ENCODE measurements at regions not wholly inside any gene's neighbourhood (a gene's known extent, or its start where the extent isn't known, plus 50 kb on each side); places are given as distances from the start of the nearest gene placed in this dataset.

DNA sequence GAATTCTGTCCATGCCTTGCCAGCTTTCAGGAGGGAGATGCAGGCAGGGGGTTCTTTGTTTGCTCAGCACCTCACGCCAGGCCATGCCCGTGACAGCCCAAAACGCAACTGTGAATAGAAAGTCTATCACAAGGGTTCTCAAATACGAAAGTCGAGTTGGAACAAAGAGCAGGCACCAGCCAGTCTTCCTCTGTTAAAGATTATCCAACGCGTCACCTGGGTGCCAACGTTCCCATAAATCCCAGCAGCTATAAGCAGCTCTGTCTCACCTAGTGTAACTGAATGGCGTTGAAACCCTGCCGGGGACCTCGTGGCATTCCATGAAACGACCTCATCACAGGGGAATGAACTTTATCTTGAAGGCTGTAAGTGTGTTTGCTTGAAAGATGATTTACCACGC lies 84.8 kb upstream of the GATA6 start:
- Histone ChIP-seq H3K36me3 (ENCODE audit: control insufficient read depth in 2 of 2, insufficient read depth in 2 of 2, low read length in 1 of 2) (no peaks in the 10 kb centered on the region), H3K4me2 (ENCODE audit: control insufficient read depth, insufficient read depth) (no peak overlapping the region), H3K9me3 (replicated peaks; ENCODE audit: control insufficient read depth, insufficient read depth, low read length) (no peaks in the 10 kb centered on the region), H3K4me1 (ENCODE audit: control insufficient read depth, insufficient read depth, low read length) (no peaks in the 10 kb centered on the region), H4K20me1 (ENCODE audit: control insufficient read depth, insufficient read depth) (no peaks in the 10 kb centered on the region), H3K27ac (ENCODE audit: control insufficient read depth, insufficient read depth) (no peak overlapping the region), H3K4me3 (no peak overlapping the region), H3K9ac (ENCODE audit: control insufficient read depth, insufficient read depth, low read length) (no peak overlapping the region), H3K27me3 (replicated peaks in 1 of 2; ENCODE audit: control insufficient read depth in 2 of 2, insufficient read depth in 2 of 2, low read length in 1 of 2) (no peaks in the 10 kb centered on the region), H3K79me2 (ENCODE audit: control insufficient read depth, insufficient read depth, low read length) (no peaks in the 10 kb centered on the region), H2AFZ (ENCODE audit: control insufficient read depth, low read depth, low read length) (no peak overlapping the region)
- FAIRE-seq, result no peak
- intact Hi-C loops (cut with micrococcal nuclease; ENCODE audit: unreplicated experiment) (no loop called here), in situ Hi-C loops (cut with MboI) (no loop called here)
- DNase-seq (ENCODE audit: low read depth, low spot score), result no peak
- no peak for TF ChIP-seq RB1 (IDR thresholded peaks at IDR 0.05; ENCODE audit: borderline replicate concordance)
- no peak for TF ChIP-seq CREB1 (IDR thresholded peaks at IDR 0.05; ENCODE audit: low read depth)
- no peak for TF ChIP-seq MTA2 (IDR thresholded peaks at IDR 0.05; ENCODE audit: low read depth)
- TF ChIP-seq IRF3 (IDR thresholded peaks at IDR 0.05), result no peak
- TF ChIP-seq SUPT20H (IDR thresholded peaks at IDR 0.05; ENCODE audit: borderline replicate concordance, control insufficient read depth, low read depth, low read length), result no peak
- no peak for TF ChIP-seq PML (IDR thresholded peaks at IDR 0.05; ENCODE audit: low read length)
- TF ChIP-seq TBL1XR1 (IDR thresholded peaks at IDR 0.05; ENCODE audit: low read depth, low read length), result no peak
- no peak for TF ChIP-seq ASH2L (IDR thresholded peaks at IDR 0.05; ENCODE audit: borderline replicate concordance, low read depth)
- 45% methylated on average over 13 of the region's 13 CpGs for WGBS (ENCODE audit: insufficient coverage, insufficient replicate concordance, low lambda C conversion rate, missing lambda C conversion rate)
- RAD21 ChIA-PET (ENCODE audit: unreplicated experiment), result no interaction called here
- POLR2A ChIA-PET, result no interaction called here
- SMC1A ChIA-PET (ENCODE audit: uncharacterized antibody, unreplicated experiment), result no interaction called here
- CTCF ChIA-PET, result no interaction called here
- ATAC-seq, result no peak
- BruUV-seq (replicated peaks), result no TSS peak

GRCh38 chr18:22086973-22087372 lies 82.4 kb upstream of the GATA6 start:
- no peak for FAIRE-seq
- SMC1A ChIA-PET (ENCODE audit: uncharacterized antibody, unreplicated experiment), result no interaction called here
- RAD21 ChIA-PET (ENCODE audit: unreplicated experiment), result no interaction called here
- Histone ChIP-seq H3K79me2 (ENCODE audit: control insufficient read depth, insufficient read depth, low read length) (no peaks in the 10 kb centered on the region), H3K9me3 (replicated peaks; ENCODE audit: control insufficient read depth, insufficient read depth, low read length) (no peaks in the 10 kb centered on the region), H3K4me2 (ENCODE audit: control insufficient read depth, insufficient read depth) (no peak overlapping the region), H3K4me1 (ENCODE audit: control insufficient read depth, insufficient read depth, low read length) (no peaks in the 10 kb centered on the region), H3K4me3 (no peak overlapping the region), H3K27ac (ENCODE audit: control insufficient read depth, insufficient read depth) (no peak overlapping the region), H2AFZ (ENCODE audit: control insufficient read depth, low read depth, low read length) (no peak overlapping the region), H3K9ac (ENCODE audit: control insufficient read depth, insufficient read depth, low read length) (no peak overlapping the region), H3K36me3 (ENCODE audit: control insufficient read depth in 2 of 2, insufficient read depth in 2 of 2, low read length in 1 of 2) (no peaks in the 10 kb centered on the region), H4K20me1 (ENCODE audit: control insufficient read depth, insufficient read depth) (no peaks in the 10 kb centered on the region), H3K27me3 (replicated peaks in 1 of 2; ENCODE audit: control insufficient read depth in 2 of 2, insufficient read depth in 2 of 2, low read length in 1 of 2) (no peaks in the 10 kb centered on the region; a peak in 1 of 4 replicates)
- in situ Hi-C loops (cut with MboI) (no loop called here), intact Hi-C loops (cut with micrococcal nuclease; ENCODE audit: unreplicated experiment) (no loop called here)
- CTCF ChIA-PET, result no interaction called here
- no TSS peak for BruUV-seq (replicated peaks)
- POLR2A ChIA-PET, result no interaction called here
- ATAC-seq, result no peak
- 43% methylated on average over 4 of the region's 4 CpGs for WGBS (ENCODE audit: insufficient coverage, insufficient replicate concordance, low lambda C conversion rate, missing lambda C conversion rate)
- no peak for DNase-seq (ENCODE audit: low read depth, low spot score)
- TF ChIP-seq CTCF (IDR thresholded peaks at IDR 0.05 in 2 of 3, conservative IDR thresholded peaks at IDR 0.05 in 1 of 3; ENCODE audit: control insufficient read depth in 2 of 3, extremely low read depth in 1 of 3, insufficient read depth in 1 of 3, low read depth in 3 of 3, low read length in 3 of 3) (no peak), FOS (IDR thresholded peaks at IDR 0.05; ENCODE audit: borderline replicate concordance, extremely low read depth, insufficient read length) (no peak), RFX5 (IDR thresholded peaks at IDR 0.05; ENCODE audit: low read depth, low read length) (no peak), PRDM15 (CRISPR knock-in tag; IDR thresholded peaks at IDR 0.05) (no peak), LARP7 (IDR thresholded peaks at IDR 0.05) (no peak)
